Right lobe of liver (tissue), 6 donors: ENCODE measurements at regions not wholly inside any gene's neighbourhood (a gene's known extent, or its start where the extent isn't known, plus 50 kb on each side); places are given as distances from the start of the nearest gene placed in this dataset.

Experiments
- ATAC-seq, 4 donors: fragments of 200-7000 bp; cut with Tn5 transposase; one replicate each; pipeline ENCODE4 v1.9.1; 2020; ENCODE audit warnings: mild to moderate bottlenecking in 4 of 4, moderate library complexity in 4 of 4
- DNase-seq, 3 donors: peaks; one replicate each; pipeline ENCODE4 v3.0.0-alpha.2; 2020
- H3K27ac ChIP-seq, 3 donors: fragments of 200-600 bp; one replicate each; pipeline ENCODE4 v1.8.0; 2022
- H3K27me3 ChIP-seq, 2 donors: fragments of 200-600 bp; one replicate each; pipeline ENCODE4 v1.8.0; 2022
- H3K36me3 ChIP-seq, 4 donors: fragments of 200-600 bp; sonication (generic) in 1 of 4; one replicate each; pipeline versions ENCODE4 v1.5.1 to v1.8.0; 2017 to 2022; ENCODE audit warnings: control low read depth in 1 of 4
- H3K4me1 ChIP-seq, 4 donors: fragments of 200-600 bp; sonication (generic) in 1 of 4; one replicate each; pipeline versions ENCODE4 v1.5.1 to v1.8.0; 2017 to 2022; ENCODE audit warnings: control low read depth in 1 of 4
- H3K4me3 ChIP-seq, 3 donors: fragments of 200-600 bp; one replicate each; pipeline ENCODE4 v1.8.0; 2022
- H3K9me3 ChIP-seq, 4 donors: fragments of 200-600 bp; sonication (generic) in 1 of 4; one replicate each; pipeline versions ENCODE4 v1.5.1 to v1.8.0; 2017 to 2022; ENCODE audit warnings: control low read depth in 1 of 4
- POLR2A ChIP-seq: fragments of 450-650 bp; IDR thresholded peaks from one replicate; pipeline ENCODE4 v1.6.1; 2017; ENCODE audit warnings: antibody characterized with exemption, mild to moderate bottlenecking
- WGBS: methylation state at CpG from one replicate; pipeline ENCODE4 v1.1.6; 2018; ENCODE audit warnings: low coverage, low lambda C conversion rate; ENCODE audit not compliant: insufficient coverage; ENCODE audit errors: missing lambda C conversion rate; 5-methylcytosine and 5-hydroxymethylcytosine counted together
- intact Hi-C, 2 donors: fragments of 100-400 bp; cut with DNase I; formaldehyde crosslinking; loops; one replicate each; pipeline versions ENCODE4 v1.11.2 to v1.14.1; 2022
- TF ChIP-seq, protein P1 (sequence below), 4 donors: fragments of 200-600 bp in 3 of 4; fragments of 450-650 bp in 1 of 4; IDR thresholded peaks; one replicate each; pipeline versions ENCODE4 v1.5.1 to v1.8.0; 2016 to 2022; ENCODE audit warnings: antibody characterized with exemption in 4 of 4, mild to moderate bottlenecking in 2 of 4
- donor health status: DM: no; HTN: yes; CAD: no.
- donor health status: DM: no; HTN: no; CAD: no.
- donor health status: DM: no; HTN: no; CAD: no.
- donor health status: DM: no; HTN: yes; CAD: no.
- donor health status: DM: no; HTN: yes; CAD: no.

DNA sequence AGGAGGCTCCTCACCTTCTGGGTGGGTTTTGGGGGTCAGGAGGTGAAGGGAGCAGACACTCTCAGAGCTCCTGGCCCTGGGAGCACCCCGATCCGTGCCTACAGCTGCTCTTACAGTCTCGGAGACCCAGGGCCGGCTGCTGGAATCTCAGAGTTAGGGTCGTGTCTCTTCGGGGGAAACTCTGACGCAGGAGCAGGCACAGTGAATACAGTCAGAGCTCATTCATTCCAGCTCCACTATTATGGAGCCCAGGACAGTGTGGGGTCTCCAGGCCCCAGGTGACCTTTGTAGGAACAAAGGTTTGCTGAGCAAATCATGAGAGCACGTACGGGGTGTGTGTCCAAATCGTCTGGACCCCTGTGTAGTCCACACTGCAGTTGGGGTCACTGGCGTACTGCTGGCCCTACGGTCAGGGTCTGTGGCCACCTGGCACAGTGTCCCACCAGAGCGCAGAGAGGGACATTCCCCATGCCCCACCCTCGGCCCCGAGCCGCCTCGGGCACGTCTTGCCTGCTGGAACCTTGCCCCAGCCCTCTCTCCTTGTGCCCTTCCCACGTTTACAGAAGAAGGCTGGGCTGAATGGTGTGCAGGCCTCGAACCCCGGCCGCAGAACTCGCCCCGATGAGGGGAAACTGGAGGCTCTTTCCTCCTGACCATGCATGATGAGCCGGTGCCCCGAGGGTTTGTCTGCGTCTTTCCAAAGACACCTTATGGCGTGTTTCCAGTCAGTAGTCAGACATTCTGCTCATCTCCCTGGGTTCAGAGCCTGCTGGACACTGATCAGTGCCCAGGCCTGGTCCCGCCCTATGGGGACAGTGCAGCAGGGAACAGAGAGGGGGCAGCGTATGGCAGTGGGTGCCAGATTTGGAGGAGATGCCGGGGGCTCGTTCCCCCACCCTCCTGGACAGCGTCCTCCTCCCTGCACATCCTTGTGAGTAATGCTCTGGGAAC lies 1166.6 kb downstream of the BRD1 start:
- no peak overlapping the region for H3K4me3 ChIP-seq
- no peak for DNase-seq
- H3K27ac ChIP-seq, result no peak overlapping the region
- H3K4me1 ChIP-seq, result no peaks in the 10 kb centered on the region
- no peaks in the 10 kb centered on the region for H3K27me3 ChIP-seq
- TF ChIP-seq POLR2A, result no peak
- TF ChIP-seq, protein P1, sequence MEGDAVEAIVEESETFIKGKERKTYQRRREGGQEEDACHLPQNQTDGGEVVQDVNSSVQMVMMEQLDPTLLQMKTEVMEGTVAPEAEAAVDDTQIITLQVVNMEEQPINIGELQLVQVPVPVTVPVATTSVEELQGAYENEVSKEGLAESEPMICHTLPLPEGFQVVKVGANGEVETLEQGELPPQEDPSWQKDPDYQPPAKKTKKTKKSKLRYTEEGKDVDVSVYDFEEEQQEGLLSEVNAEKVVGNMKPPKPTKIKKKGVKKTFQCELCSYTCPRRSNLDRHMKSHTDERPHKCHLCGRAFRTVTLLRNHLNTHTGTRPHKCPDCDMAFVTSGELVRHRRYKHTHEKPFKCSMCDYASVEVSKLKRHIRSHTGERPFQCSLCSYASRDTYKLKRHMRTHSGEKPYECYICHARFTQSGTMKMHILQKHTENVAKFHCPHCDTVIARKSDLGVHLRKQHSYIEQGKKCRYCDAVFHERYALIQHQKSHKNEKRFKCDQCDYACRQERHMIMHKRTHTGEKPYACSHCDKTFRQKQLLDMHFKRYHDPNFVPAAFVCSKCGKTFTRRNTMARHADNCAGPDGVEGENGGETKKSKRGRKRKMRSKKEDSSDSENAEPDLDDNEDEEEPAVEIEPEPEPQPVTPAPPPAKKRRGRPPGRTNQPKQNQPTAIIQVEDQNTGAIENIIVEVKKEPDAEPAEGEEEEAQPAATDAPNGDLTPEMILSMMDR (IDR thresholded peaks at IDR 0.05), result no peak
- H3K36me3 ChIP-seq, result no peaks in the 10 kb centered on the region
- H3K9me3 ChIP-seq, result peaks cover 0 to 7% (median 0%) of the 10 kb centered on the region in 4 donors
- no peak for ATAC-seq
- WGBS, result 54% methylated on average over 13 of the region's 33 CpGs
- intact Hi-C loops, result no loop called here

DNA sequence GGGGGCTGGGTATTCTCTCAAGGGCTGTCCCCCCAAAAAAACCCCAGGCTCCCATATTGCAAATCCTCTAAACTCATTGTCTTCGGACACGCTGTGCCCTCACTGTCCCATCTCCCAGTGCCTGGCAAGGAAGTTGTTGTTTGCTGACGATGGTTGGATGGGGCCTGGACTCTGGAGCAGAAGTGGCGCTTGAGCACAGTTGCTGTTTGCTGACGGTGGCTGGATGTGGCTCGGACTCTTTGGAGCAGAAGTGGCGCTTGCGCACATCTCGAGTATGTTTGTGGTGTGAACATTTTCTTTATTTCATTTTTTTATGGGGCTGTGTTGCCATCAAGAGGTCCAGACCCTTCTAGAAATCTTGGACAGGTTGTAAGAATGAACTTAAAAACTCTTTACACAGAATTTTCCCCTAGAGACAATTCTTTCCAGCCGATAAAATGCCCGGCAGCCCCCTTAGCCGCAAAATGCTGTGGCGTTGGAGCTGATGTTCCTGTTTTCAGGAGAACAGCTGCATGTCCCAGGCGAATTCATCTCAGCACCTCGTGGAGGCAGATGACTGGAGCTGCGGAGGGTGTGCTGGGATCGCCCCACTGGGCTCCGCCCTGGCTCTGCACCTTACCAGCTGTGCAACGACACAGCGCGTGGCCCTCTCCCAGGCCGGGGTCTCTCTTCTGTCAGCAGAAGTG lies 1167.4 kb downstream of the BRD1 start:
- H3K4me3 ChIP-seq, result no peak overlapping the region
- peaks cover 0 to 7% (median 0%) of the 10 kb centered on the region in 4 donors for H3K9me3 ChIP-seq
- H3K27ac ChIP-seq, result no peak overlapping the region
- no peaks in the 10 kb centered on the region for H3K27me3 ChIP-seq
- no peaks in the 10 kb centered on the region for H3K4me1 ChIP-seq
- 38% methylated on average over 5 of the region's 22 CpGs for WGBS
- DNase-seq, result no peak
- ATAC-seq, result no peak
- no peak for TF ChIP-seq POLR2A
- TF ChIP-seq, protein P1 (IDR thresholded peaks at IDR 0.05), result no peak
- intact Hi-C loops, result no loop called here
- no peaks in the 10 kb centered on the region for H3K36me3 ChIP-seq

DNA sequence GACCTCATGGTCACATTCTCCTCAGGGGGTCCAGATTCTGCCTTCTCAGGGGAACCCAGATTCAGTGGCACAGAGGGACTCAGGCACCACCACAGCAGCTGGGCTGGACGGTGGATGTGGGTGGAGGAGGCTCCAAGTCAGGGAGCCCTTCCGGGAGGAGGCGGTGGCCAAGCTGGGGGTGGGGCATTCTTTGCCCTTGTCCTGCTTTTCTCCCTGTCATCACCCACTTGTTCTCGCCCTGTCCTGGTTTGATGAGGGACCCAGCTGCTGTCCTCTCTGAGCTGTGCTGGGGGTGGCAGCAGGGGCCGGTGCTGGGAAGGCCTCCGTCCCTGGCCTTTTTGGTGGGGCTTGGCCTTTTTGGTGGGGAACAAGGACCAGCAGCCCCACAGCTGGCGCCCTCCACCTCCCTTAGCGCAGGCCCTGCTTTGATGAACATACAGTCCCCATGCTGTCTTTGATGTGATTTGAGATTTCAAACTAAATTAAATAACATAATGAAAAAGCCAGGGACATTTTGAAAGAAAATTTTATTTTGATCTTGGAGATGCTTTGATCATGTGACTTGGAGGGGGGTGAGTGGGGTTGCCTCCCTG lies 1168.2 kb downstream of the BRD1 start:
- Histone ChIP-seq H3K27me3 (no peaks in the 10 kb centered on the region), H3K4me1 (no peaks in the 10 kb centered on the region), H3K36me3 (no peaks in the 10 kb centered on the region), H3K27ac (no peak overlapping the region), H3K4me3 (no peak overlapping the region), H3K9me3 (peaks cover 0 to 7% (median 0%) of the 10 kb centered on the region in 4 donors)
- ATAC-seq (no peak), DNase-seq (no peak)
- 88% methylated on average over 3 of the region's 8 CpGs for WGBS
- TF ChIP-seq POLR2A, result no peak
- TF ChIP-seq, protein P1 (IDR thresholded peaks at IDR 0.05), result no peak
- intact Hi-C loops, result no loop called here

DNA sequence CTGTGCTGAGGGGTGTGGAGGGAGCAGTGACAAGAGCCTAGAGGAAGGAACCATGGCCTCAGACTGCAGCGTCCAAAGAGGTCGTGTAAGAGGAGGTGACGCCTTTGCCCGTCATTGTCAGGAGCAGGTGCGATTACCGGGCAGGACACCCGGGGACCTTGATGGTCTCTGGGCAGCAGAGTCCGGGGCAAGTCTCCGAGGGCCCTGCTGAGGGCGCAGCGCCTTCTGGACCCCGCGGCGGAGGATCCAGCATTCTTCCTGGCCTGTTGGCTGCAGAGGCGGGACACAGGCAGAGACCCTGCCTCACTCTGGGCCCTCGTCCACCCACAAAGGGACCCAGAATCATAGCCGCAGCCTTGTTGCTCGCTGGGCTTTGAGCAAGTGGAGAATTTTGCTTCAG lies 1168.8 kb downstream of the BRD1 start:
- no peak for TF ChIP-seq POLR2A
- TF ChIP-seq, protein P1 (IDR thresholded peaks at IDR 0.05), result no peak
- 20% methylated on average over 1 of the region's 18 CpGs for WGBS
- DNase-seq, result no peak
- ATAC-seq, result no peak
- no peaks in the 10 kb centered on the region for H3K27me3 ChIP-seq
- H3K27ac ChIP-seq, result no peak overlapping the region
- no peak overlapping the region for H3K4me3 ChIP-seq
- peaks cover 0 to 7% (median 0%) of the 10 kb centered on the region in 4 donors for H3K9me3 ChIP-seq
- H3K4me1 ChIP-seq, result no peaks in the 10 kb centered on the region
- H3K36me3 ChIP-seq, result no peaks in the 10 kb centered on the region
- intact Hi-C loops, result no loop called here
